Lower lobe of right lung (tissue), 2 donors: ENCODE measurements at regions not wholly inside any gene's neighbourhood (a gene's known extent, or its start where the extent isn't known, plus 50 kb on each side); places are given as distances from the start of the nearest gene placed in this dataset.

Experiments
- ATAC-seq, 2 donors: fragments of 200-7000 bp; cut with Tn5 transposase; one replicate each; pipeline ENCODE4 v1.9.1; 2020 to 2022; ENCODE audit warnings: mild to moderate bottlenecking in 2 of 2, moderate library complexity in 2 of 2
- DNase-seq: peaks from one replicate; pipeline ENCODE4 v3.0.0-alpha.2; 2020
- H3K27ac ChIP-seq: fragments of 200-600 bp; one replicate; pipeline ENCODE4 v1.8.0; 2022
- H3K27me3 ChIP-seq: fragments of 200-600 bp; one replicate; pipeline ENCODE4 v1.8.0; 2022; ENCODE audit warnings: low read depth
- H3K36me3 ChIP-seq: fragments of 200-600 bp; one replicate; pipeline ENCODE4 v1.8.0; 2022; ENCODE audit warnings: mild to moderate bottlenecking
- H3K4me1 ChIP-seq: fragments of 200-600 bp; one replicate; pipeline ENCODE4 v1.8.0; 2022
- H3K4me3 ChIP-seq: fragments of 200-600 bp; one replicate; pipeline ENCODE4 v1.8.0; 2022; ENCODE audit warnings: mild to moderate bottlenecking
- H3K9me3 ChIP-seq: fragments of 200-600 bp; one replicate; pipeline ENCODE4 v1.8.0; 2022
- CTCF ChIP-seq: fragments of 200-600 bp; IDR thresholded peaks from one replicate; pipeline ENCODE4 v1.8.0; 2022; ENCODE audit warnings: antibody characterized with exemption, mild to moderate bottlenecking
- intact Hi-C: fragments of 100-400 bp; cut with DNase I; formaldehyde crosslinking; loops from one replicate; pipeline ENCODE4 v1.11.0; 2022
- donor health status: DM: no; HTN: yes; CAD: no; lungs with severe emphysema.

- TF ChIP-seq CTCF = no peak
- Histone ChIP-seq H3K27ac (no peak overlapping the region), H3K27me3 (no peaks in the 10 kb centered on the region), H3K4me1 (no peaks in the 10 kb centered on the region), H3K9me3 (no peaks in the 10 kb centered on the region), H3K4me3 (no peak overlapping the region), H3K36me3 (no peaks in the 10 kb centered on the region)
- ATAC-seq (no peak), DNase-seq (no peak)
- intact Hi-C loops = no loop called here
Measured at GRCh38 chr4:158995040-158995439, 107.8 kb upstream of the RAPGEF2 start.

- Histone ChIP-seq H3K4me1 (no peaks in the 10 kb centered on the region), H3K4me3 (no peak overlapping the region), H3K27ac (no peak overlapping the region), H3K27me3 (no peaks in the 10 kb centered on the region), H3K9me3 (no peaks in the 10 kb centered on the region), H3K36me3 (no peaks in the 10 kb centered on the region)
- ATAC-seq (no peak), DNase-seq (no peak)
- TF ChIP-seq CTCF = no peak
- intact Hi-C loops = no loop called here
Measured at GRCh38 chr4:158995965-158996364, 106.9 kb upstream of the RAPGEF2 start.

GRCh38 chr4:158996669-158997074, 106.2 kb upstream of the RAPGEF2 start:
- Histone ChIP-seq H3K27ac (no peak overlapping the region), H3K4me1 (no peaks in the 10 kb centered on the region), H3K27me3 (no peaks in the 10 kb centered on the region), H3K4me3 (no peak overlapping the region), H3K36me3 (no peaks in the 10 kb centered on the region), H3K9me3 (no peaks in the 10 kb centered on the region)
- DNase-seq (no peak), ATAC-seq (peak in 1 of 2 donors; percentile 66)
- no peak for TF ChIP-seq CTCF
- intact Hi-C loops = no loop called here

GRCh38 chr4:158997660-158998349, 105.1 kb upstream of the RAPGEF2 start:
- H3K36me3 ChIP-seq = no peaks in the 10 kb centered on the region
- DNase-seq = no peak
- H3K27ac ChIP-seq = no peak overlapping the region
- H3K4me3 ChIP-seq = no peak overlapping the region
- no peaks in the 10 kb centered on the region for H3K27me3 ChIP-seq
- H3K9me3 ChIP-seq = no peaks in the 10 kb centered on the region
- intact Hi-C loops = no loop called here
- no peak for ATAC-seq
- TF ChIP-seq CTCF = no peak
- H3K4me1 ChIP-seq = no peaks in the 10 kb centered on the region

GRCh38 chr4:158998624-158999023, 104.3 kb upstream of the RAPGEF2 start:
- Histone ChIP-seq H3K27me3 (no peaks in the 10 kb centered on the region), H3K4me1 (no peaks in the 10 kb centered on the region), H3K9me3 (no peaks in the 10 kb centered on the region), H3K27ac (no peak overlapping the region), H3K36me3 (no peaks in the 10 kb centered on the region), H3K4me3 (no peak overlapping the region)
- intact Hi-C loops = no loop called here
- TF ChIP-seq CTCF = no peak
- DNase-seq (no peak), ATAC-seq (no peak)
